ENCODE measurements at regions not wholly inside any gene's neighbourhood (a gene's known extent, or its start where the extent isn't known, plus 50 kb on each side); places are given as distances from the start of the nearest gene placed in this dataset.

DNA sequence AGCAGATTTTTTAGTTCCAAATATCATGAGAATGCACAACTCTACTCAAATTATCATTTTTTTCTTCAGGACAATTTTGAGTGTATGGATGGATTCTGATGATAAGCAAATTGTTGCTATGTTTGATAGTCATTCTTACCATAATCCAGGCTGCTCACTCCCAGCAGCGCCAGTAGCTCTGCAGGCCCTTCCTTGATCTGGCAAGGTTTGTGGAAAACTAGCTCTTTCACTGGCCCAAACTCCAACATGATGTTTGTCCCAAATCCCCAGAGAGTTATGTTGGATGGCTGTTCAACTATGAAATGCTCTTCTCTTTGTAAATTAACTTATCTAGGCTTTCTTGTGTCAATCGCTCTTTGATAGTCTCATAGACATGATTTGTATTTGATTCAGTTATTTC is 933.7 kb downstream of the DNAJB9 start:
- H3K4me3 ChIP-seq (ENCODE audit: control insufficient read depth, low read depth, low read length) = no peak overlapping the region
- TF ChIP-seq, protein P1, sequence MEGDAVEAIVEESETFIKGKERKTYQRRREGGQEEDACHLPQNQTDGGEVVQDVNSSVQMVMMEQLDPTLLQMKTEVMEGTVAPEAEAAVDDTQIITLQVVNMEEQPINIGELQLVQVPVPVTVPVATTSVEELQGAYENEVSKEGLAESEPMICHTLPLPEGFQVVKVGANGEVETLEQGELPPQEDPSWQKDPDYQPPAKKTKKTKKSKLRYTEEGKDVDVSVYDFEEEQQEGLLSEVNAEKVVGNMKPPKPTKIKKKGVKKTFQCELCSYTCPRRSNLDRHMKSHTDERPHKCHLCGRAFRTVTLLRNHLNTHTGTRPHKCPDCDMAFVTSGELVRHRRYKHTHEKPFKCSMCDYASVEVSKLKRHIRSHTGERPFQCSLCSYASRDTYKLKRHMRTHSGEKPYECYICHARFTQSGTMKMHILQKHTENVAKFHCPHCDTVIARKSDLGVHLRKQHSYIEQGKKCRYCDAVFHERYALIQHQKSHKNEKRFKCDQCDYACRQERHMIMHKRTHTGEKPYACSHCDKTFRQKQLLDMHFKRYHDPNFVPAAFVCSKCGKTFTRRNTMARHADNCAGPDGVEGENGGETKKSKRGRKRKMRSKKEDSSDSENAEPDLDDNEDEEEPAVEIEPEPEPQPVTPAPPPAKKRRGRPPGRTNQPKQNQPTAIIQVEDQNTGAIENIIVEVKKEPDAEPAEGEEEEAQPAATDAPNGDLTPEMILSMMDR (IDR thresholded peaks at IDR 0.05; ENCODE audit: control insufficient read depth, insufficient read depth, low read depth, low read length, missing control alignments) = no peak
- DNase-seq (ENCODE audit: low read depth) = no peak

DNA sequence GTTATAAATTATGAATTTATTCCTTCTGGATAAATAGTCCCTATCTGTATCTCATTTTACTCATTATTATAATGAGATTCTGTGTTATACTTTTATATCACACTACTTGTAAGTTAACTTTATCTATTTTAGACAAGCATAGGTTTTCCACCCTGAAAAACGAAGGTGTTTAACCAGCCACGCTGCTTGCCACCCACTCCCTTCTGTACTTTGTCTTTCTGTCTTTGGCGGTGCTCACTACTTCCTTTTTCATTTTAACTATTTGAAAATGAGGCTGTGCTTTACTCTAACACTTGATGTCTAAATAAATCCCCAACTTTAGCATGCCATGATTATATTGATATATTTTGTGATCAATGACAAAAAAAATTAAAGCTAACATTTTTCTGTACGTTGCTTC is 952.9 kb downstream of the DNAJB9 start:
- no peak overlapping the region for H3K4me3 ChIP-seq (ENCODE audit: control insufficient read depth, low read depth, low read length)
- DNase-seq (ENCODE audit: low read depth) = no peak
- TF ChIP-seq, protein P1 (IDR thresholded peaks at IDR 0.05; ENCODE audit: control insufficient read depth, insufficient read depth, low read depth, low read length, missing control alignments) = no peak

DNA sequence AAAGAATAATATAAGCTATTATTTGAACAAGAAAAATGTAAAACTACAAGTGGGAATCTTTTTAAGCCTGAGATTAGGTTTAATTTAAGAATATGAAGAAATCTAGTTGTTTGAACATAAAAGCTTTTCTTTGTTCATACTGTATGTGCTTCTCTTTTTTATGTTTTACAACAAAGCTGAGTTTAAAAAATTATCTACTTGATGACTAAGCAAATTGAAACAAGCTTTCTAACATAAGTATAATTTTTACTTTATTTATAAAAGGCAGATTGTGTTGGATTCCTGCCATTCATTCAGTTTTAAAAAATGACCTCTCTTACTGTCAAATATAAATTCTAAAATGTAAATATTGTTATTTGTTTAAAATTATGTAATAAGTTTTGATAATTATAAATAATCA is 958.2 kb downstream of the DNAJB9 start:
- H3K4me3 ChIP-seq (ENCODE audit: control insufficient read depth, low read depth, low read length) = no peak overlapping the region
- no peak for DNase-seq (ENCODE audit: low read depth)
- TF ChIP-seq, protein P1 (IDR thresholded peaks at IDR 0.05; ENCODE audit: control insufficient read depth, insufficient read depth, low read depth, low read length, missing control alignments) = no peak

DNA sequence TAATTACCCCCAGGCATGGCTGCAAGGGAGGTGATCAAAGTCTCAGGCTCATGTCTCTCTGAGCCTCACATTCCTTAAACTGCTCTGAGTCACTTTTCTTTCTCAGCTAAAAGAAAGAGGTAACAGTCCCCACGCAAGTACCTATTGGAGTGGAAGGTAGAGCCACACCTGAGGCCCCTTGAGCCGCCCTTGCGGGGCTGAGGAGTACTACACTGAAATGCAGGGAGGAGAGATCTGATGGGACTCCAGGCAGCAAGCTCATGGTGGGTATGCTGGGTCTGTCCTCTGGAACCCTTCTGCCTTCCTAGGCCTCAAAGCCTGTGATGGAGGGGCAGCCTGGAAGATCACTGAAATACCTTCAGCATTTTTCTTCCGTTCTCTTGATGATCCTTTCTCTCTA is 960.0 kb downstream of the DNAJB9 start:
- H3K4me3 ChIP-seq (ENCODE audit: control insufficient read depth, low read depth, low read length) = no peak overlapping the region
- DNase-seq (ENCODE audit: low read depth) = no peak
- TF ChIP-seq, protein P1 (IDR thresholded peaks at IDR 0.05; ENCODE audit: control insufficient read depth, insufficient read depth, low read depth, low read length, missing control alignments) = no peak

DNA sequence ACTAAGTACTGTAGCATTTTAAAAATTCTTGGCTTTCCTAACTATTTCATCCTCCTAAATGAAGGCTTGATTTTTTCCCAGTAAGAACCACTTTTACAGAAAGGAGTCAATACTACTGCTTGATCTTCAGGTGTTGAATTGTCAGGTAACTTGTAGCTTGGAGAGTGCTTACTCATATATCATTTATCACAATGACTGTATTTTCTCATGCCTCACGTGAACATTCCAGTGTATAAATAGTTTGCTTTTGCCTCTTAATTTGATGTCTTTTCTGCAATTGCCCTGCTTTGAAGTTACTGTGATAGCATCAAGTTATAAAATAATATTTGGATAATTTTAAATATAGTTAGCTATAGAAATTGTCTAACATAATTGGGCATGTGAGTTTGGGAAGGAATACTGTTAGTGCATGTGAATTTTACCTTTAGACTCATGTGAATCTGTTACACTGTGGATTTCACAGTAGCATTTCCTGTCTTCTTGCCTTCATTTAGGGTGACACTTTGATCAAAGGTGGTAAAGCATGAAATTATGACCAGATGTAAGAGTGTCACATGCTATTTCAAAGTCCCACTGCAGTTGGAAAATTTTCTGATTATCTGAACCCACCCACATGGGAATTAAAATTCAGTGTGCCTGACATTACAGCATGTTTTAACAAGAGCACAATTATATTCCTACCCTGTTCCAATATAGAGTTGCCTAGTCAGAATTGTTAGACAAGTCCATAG is 962.8 kb downstream of the DNAJB9 start:
- no peak for DNase-seq (ENCODE audit: low read depth)
- H3K4me3 ChIP-seq (ENCODE audit: control insufficient read depth, low read depth, low read length) = no peak overlapping the region
- TF ChIP-seq, protein P1 (IDR thresholded peaks at IDR 0.05; ENCODE audit: control insufficient read depth, insufficient read depth, low read depth, low read length, missing control alignments) = no peak

DNA sequence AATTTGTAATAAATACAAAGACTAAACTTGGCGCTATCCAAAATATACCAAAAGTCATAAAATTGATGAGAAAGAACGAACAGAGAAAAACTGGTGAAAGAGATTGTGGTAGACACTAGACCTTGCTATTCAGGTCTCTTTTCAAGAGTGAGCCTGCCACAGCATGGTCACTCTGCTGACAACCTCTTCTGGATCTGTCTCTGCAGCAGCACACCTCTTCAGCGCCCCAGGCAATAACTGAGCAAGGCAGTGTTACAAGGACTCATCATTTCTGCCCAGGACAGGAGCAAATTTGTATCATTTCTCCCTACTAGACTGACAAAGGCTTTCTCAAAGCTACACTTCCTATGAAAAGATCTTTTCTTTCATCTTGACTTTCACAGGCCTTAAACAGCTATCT is 976.0 kb downstream of the DNAJB9 start:
- DNase-seq (ENCODE audit: low read depth) = no peak

More for the DNA sequence above, 976.0 kb downstream of the DNAJB9 start:
- H3K4me3 ChIP-seq (ENCODE audit: control insufficient read depth, low read depth, low read length) = no peak overlapping the region
- TF ChIP-seq, protein P1 (IDR thresholded peaks at IDR 0.05; ENCODE audit: control insufficient read depth, insufficient read depth, low read depth, low read length, missing control alignments) = no peak

Measured in AG09309 (cell line).